WTC11 (cell line): ENCODE measurements at regions not wholly inside any gene's neighbourhood (a gene's known extent, or its start where the extent isn't known, plus 50 kb on each side); places are given as distances from the start of the nearest gene placed in this dataset.

Source experiments
- ATAC-seq: fragments of 200-7000 bp; cut with Tn5 transposase; 2 replicates; pipeline ENCODE4 v1.10.0; 2021; ENCODE audit warnings: mild to moderate bottlenecking, moderate library complexity
- CTCF ChIA-PET: fragments of 300-600 bp; sonication (Branson Sonifier 250); formaldehyde crosslinking; loops from one replicate; lab custom pipeline; 2021; ENCODE audit warnings: antibody characterized with exemption; lab: Charles Lee
- POLR2A ChIA-PET: fragments of 350-600 bp; sonication (Branson Sonifier 250); formaldehyde crosslinking; loops from one replicate; lab custom pipeline; 2021; ENCODE audit warnings: antibody characterized with exemption; lab: Charles Lee
- DNase-seq: peaks from one replicate; pipeline ENCODE4 v3.0.0; 2021; ENCODE audit warnings: low spot score
- H3K27ac Mint-ChIP-seq: 2 replicates; pipeline ENCODE4 v1.8.0; 2021; ENCODE audit warnings: mixed read lengths
- H3K27me3 Mint-ChIP-seq: 2 replicates; pipeline ENCODE4 v1.8.0; 2021; ENCODE audit warnings: low read depth, mild to moderate bottlenecking, moderate library complexity, mixed read lengths
- H3K36me3 Mint-ChIP-seq: 2 replicates; pipeline ENCODE4 v1.8.0; 2021; ENCODE audit warnings: mixed read lengths
- H3K4me1 Mint-ChIP-seq: 2 replicates; pipeline ENCODE4 v1.8.0; 2022; ENCODE audit warnings: mixed read lengths
- H3K4me3 Mint-ChIP-seq: 2 replicates; pipeline ENCODE4 v1.8.0; 2021; ENCODE audit warnings: mild to moderate bottlenecking, moderate library complexity, mixed read lengths
- H3K9me3 Mint-ChIP-seq: 2 replicates; pipeline ENCODE4 v1.8.0; 2021; ENCODE audit warnings: mixed read lengths
- ATF2 ChIP-seq: sonication (generic); formaldehyde crosslinking; IDR thresholded peaks from 2 replicates; pipeline ENCODE4 v1.8.1; 2022; ENCODE audit warnings: low read depth, missing genetic modification reagents, borderline replicate concordance
- CBFB ChIP-seq: sonication (generic); formaldehyde crosslinking; IDR thresholded peaks from 2 replicates; pipeline ENCODE4 v1.8.1; 2022; ENCODE audit warnings: mild to moderate bottlenecking, low read depth, missing genetic modification reagents
- E2F5 ChIP-seq: sonication (generic); formaldehyde crosslinking; IDR thresholded peaks from 2 replicates; pipeline ENCODE4 v1.8.1; 2022; ENCODE audit warnings: mild to moderate bottlenecking, moderate library complexity, missing genetic modification reagents
- ERG ChIP-seq: fragments of 250-450 bp; sonication (Bioruptor Pico); IDR thresholded peaks from 2 replicates; pipeline ENCODE4 v1.8.0; 2021; ENCODE audit warnings: mild to moderate bottlenecking
- FOXK1 ChIP-seq: sonication (generic); formaldehyde crosslinking; IDR thresholded peaks from 2 replicates; pipeline ENCODE4 v1.8.0; 2022; ENCODE audit warnings: mild to moderate bottlenecking, moderate library complexity, missing genetic modification reagents
- GRHL2 ChIP-seq: fragments of 250-450 bp; sonication (Bioruptor Pico); IDR thresholded peaks from 2 replicates; pipeline ENCODE4 v1.8.0; 2022; ENCODE audit warnings: mild to moderate bottlenecking, moderate library complexity; ENCODE audit not compliant: insufficient replicate concordance, severe bottlenecking
- MAX ChIP-seq: sonication (generic); formaldehyde crosslinking; IDR thresholded peaks from 2 replicates; pipeline ENCODE4 v1.8.0; 2022; ENCODE audit warnings: mild to moderate bottlenecking, missing genetic modification reagents
- NFATC4 ChIP-seq: fragments of 250-450 bp; sonication (Bioruptor Pico); IDR thresholded peaks from 2 replicates; pipeline ENCODE4 v1.9.0; 2021; ENCODE audit warnings: mild to moderate bottlenecking
- NR1H2 ChIP-seq: sonication (generic); formaldehyde crosslinking; IDR thresholded peaks from 2 replicates; pipeline ENCODE4 v1.9.0; 2021; ENCODE audit warnings: mild to moderate bottlenecking, moderate library complexity, missing genetic modification reagents
- NR2C2 ChIP-seq: sonication (generic); formaldehyde crosslinking; IDR thresholded peaks from 2 replicates; pipeline ENCODE4 v1.8.0; 2022; ENCODE audit warnings: mild to moderate bottlenecking, missing genetic modification reagents
- PRDM15 ChIP-seq: sonication (generic); formaldehyde crosslinking; IDR thresholded peaks from 2 replicates; pipeline ENCODE4 v1.8.0; 2022; ENCODE audit warnings: missing genetic modification reagents
- RORB ChIP-seq: fragments of 250-450 bp; sonication (Bioruptor Pico); IDR thresholded peaks from 2 replicates; pipeline ENCODE4 v1.9.0; 2021; ENCODE audit warnings: mild to moderate bottlenecking
- SMAD4 ChIP-seq: sonication (generic); formaldehyde crosslinking; IDR thresholded peaks from 2 replicates; pipeline ENCODE4 v1.8.0; 2022; ENCODE audit warnings: mild to moderate bottlenecking, missing genetic modification reagents
- SP1 ChIP-seq: sonication (generic); formaldehyde crosslinking; conservative IDR thresholded peaks from 2 replicates; pipeline ENCODE4 v1.8.1; 2022; ENCODE audit warnings: missing genetic modification reagents
- TEAD1 ChIP-seq: sonication (generic); formaldehyde crosslinking; IDR thresholded peaks from 2 replicates; pipeline ENCODE4 v1.8.0; 2022; ENCODE audit warnings: mild to moderate bottlenecking, missing genetic modification reagents
- ZNF121 ChIP-seq: sonication (generic); formaldehyde crosslinking; IDR thresholded peaks from 2 replicates; pipeline ENCODE4 v1.8.0; 2023; ENCODE audit warnings: missing genetic modification reagents
- ZNF138 ChIP-seq: sonication (generic); formaldehyde crosslinking; conservative IDR thresholded peaks from 2 replicates; pipeline ENCODE4 v1.8.1; 2022; ENCODE audit warnings: mild to moderate bottlenecking, moderate library complexity, missing genetic modification reagents
- ZNF263 ChIP-seq: sonication (generic); formaldehyde crosslinking; IDR thresholded peaks from 2 replicates; pipeline ENCODE4 v1.8.1; 2022; ENCODE audit warnings: low read depth, mild to moderate bottlenecking, moderate library complexity, missing genetic modification reagents
- ZNF281 ChIP-seq: sonication (generic); formaldehyde crosslinking; IDR thresholded peaks from 2 replicates; pipeline ENCODE4 v1.8.0; 2023; ENCODE audit warnings: mild to moderate bottlenecking, missing genetic modification reagents
- ZNF416 ChIP-seq: fragments of 250-450 bp; sonication (Bioruptor Pico); IDR thresholded peaks from 2 replicates; pipeline ENCODE4 v1.9.0; 2021; ENCODE audit warnings: mild to moderate bottlenecking, inconsistent platforms
- ZNF423 ChIP-seq: fragments of 250-450 bp; sonication (Bioruptor Pico); IDR thresholded peaks from 2 replicates; pipeline ENCODE4 v2.1.2; 2022; ENCODE audit warnings: mild to moderate bottlenecking, moderate library complexity
- TF ChIP-seq, protein P1 (sequence below): sonication (generic); formaldehyde crosslinking; IDR thresholded peaks from 2 replicates; pipeline ENCODE4 v1.8.1; 2023; ENCODE audit warnings: mild to moderate bottlenecking, missing genetic modification reagents, moderate library complexity
- TF ChIP-seq, protein P2 (sequence below): sonication (generic); formaldehyde crosslinking; IDR thresholded peaks from 2 replicates; pipeline ENCODE4 v1.8.0; 2023; ENCODE audit warnings: missing genetic modification reagents

DNA sequence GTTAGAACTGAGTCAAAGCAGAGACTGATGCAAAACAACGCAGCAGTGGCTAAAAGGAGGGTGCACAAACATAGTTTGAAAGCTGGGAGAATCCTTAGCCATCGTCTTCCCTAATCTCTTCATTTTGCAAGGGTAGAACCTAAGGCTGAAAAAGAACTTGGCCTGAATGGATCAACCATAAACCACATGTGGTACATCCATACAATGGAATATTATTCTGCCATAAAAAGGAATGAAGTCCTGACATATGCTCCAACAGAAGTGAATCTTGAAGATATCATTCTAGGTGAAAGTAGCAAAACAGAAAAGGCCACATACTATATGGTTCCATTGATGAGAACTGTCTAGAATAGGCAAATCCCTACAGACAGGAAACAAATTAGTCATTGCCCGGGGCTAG lies 330.3 kb upstream of the NPVF start:
- CTCF ChIA-PET: no interaction called here
- Mint-ChIP-seq H3K4me1 (peaks cover 8% of the 10 kb centered on the region), H3K4me3 (no peak overlapping the region), H3K9me3 (peaks cover 9% of the 10 kb centered on the region), H3K27me3 (no peaks in the 10 kb centered on the region; the same call in 1 of the 2 replicates), H3K36me3 (0 out of 2 replicates have a peak, but pooled peaks cover 6% of the 10 kb centered on the region), H3K27ac (no peak overlapping the region)
- POLR2A ChIA-PET: no interaction called here
- DNase-seq: no peak
- ATAC-seq: no peak
- TF ChIP-seq FOXK1 (CRISPR knock-in tag) (no peak), SP1 (CRISPR knock-in tag) (no peak), ERG (no peak), ZNF138 (CRISPR knock-in tag) (no peak), NR2C2 (CRISPR knock-in tag) (no peak), ZNF263 (CRISPR knock-in tag) (no peak), RORB (CRISPR knock-in tag) (no peak), TEAD1 (CRISPR knock-in tag) (no peak), NR1H2 (no peak), CBFB (CRISPR knock-in tag) (no peak), SMAD4 (no peak), MAX (CRISPR knock-in tag) (no peak), NFATC4 (CRISPR knock-in tag) (no peak), ATF2 (CRISPR knock-in tag) (no peak), PRDM15 (CRISPR knock-in tag) (no peak), GRHL2 (CRISPR knock-in tag) (no peak), ZNF423 (CRISPR knock-in tag) (no peak)
- TF ChIP-seq, protein P1, sequence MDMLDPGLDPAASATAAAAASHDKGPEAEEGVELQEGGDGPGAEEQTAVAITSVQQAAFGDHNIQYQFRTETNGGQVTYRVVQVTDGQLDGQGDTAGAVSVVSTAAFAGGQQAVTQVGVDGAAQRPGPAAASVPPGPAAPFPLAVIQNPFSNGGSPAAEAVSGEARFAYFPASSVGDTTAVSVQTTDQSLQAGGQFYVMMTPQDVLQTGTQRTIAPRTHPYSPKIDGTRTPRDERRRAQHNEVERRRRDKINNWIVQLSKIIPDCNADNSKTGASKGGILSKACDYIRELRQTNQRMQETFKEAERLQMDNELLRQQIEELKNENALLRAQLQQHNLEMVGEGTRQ (CRISPR knock-in tag): no peak

GRCh38 chr7:25559581-25560367 lies 331.5 kb upstream of the NPVF start:
- DNase-seq: no peak
- no peak for ATAC-seq
- no peak overlapping the region for H3K27ac Mint-ChIP-seq
- no peak overlapping the region for H3K4me3 Mint-ChIP-seq
- no peaks in the 10 kb centered on the region for H3K4me1 Mint-ChIP-seq
- CTCF ChIA-PET: interaction anchor here (1.2 to 6.4 kb wide), 2 partner anchors 9 to 301 kb away, joined by 3 to 56 read pairs; no protein-coding TSS in a partner anchor
- POLR2A ChIA-PET: no interaction called here
- 0 out of 2 replicates have a peak, but pooled peaks cover 6% of the 10 kb centered on the region for H3K36me3 Mint-ChIP-seq
- H3K27me3 Mint-ChIP-seq: no peaks in the 10 kb centered on the region; the same call in 1 of the 2 replicates
- peaks cover 9% of the 10 kb centered on the region for H3K9me3 Mint-ChIP-seq
- TF ChIP-seq ZNF281 (CRISPR knock-in tag) (no peak), ZNF416 (CRISPR knock-in tag) (no peak), ZNF138 (CRISPR knock-in tag) (no peak), ZNF121 (CRISPR knock-in tag) (no peak), E2F5 (CRISPR knock-in tag) (no peak), SP1 (CRISPR knock-in tag) (no peak)
- TF ChIP-seq, protein P2, sequence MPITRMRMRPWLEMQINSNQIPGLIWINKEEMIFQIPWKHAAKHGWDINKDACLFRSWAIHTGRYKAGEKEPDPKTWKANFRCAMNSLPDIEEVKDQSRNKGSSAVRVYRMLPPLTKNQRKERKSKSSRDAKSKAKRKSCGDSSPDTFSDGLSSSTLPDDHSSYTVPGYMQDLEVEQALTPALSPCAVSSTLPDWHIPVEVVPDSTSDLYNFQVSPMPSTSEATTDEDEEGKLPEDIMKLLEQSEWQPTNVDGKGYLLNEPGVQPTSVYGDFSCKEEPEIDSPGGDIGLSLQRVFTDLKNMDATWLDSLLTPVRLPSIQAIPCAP: no peak
